ENCODE measurements at regions not wholly inside any gene's neighbourhood (a gene's known extent, or its start where the extent isn't known, plus 50 kb on each side); places are given as distances from the start of the nearest gene placed in this dataset.
"Not testable (repeated sequence)": the region's sequence is repeated elsewhere in the genome, so short reads cannot be mapped to it uniquely, and the experiment has no call there.

GRCh38 chr2:234406085-234406484, 90.8 kb downstream of the ARL4C start:
- no peak for DNase-seq (ENCODE audit: low read depth, low spot score)

- no peak for DNase-seq (ENCODE audit: low read depth, low spot score)
Observed at GRCh38 chr2:234405462-234405861, 91.4 kb downstream of the ARL4C start.

GRCh38 chr2:234404957-234405356, 91.9 kb downstream of the ARL4C start:
- no peak for DNase-seq (ENCODE audit: low read depth, low spot score)

GRCh38 chr2:234403751-234404150, 93.1 kb downstream of the ARL4C start:
- no peak for DNase-seq (ENCODE audit: low read depth, low spot score)

- no peak for DNase-seq (ENCODE audit: low read depth, low spot score)
Observed at GRCh38 chr2:234403074-234403473, 93.8 kb downstream of the ARL4C start.

GRCh38 chr2:234401426-234401825, 95.5 kb downstream of the ARL4C start:
- DNase-seq (ENCODE audit: low read depth, low spot score), result no peak

GRCh38 chr2:234399451-234400246, 97.2 kb downstream of the ARL4C start:
- no peak for DNase-seq (ENCODE audit: low read depth, low spot score)

- no peak for DNase-seq (ENCODE audit: low read depth, low spot score)
Observed at GRCh38 chr2:234398531-234398930, 98.3 kb downstream of the ARL4C start.

- no peak for DNase-seq (ENCODE audit: low read depth, low spot score)
Observed at GRCh38 chr2:234395891-234396420, 100.9 kb downstream of the ARL4C start.

GRCh38 chr2:234394450-234394849, 102.4 kb downstream of the ARL4C start:
- DNase-seq (ENCODE audit: low read depth, low spot score), result no peak

GRCh38 chr2:234393354-234393753, 103.5 kb downstream of the ARL4C start:
- no peak for DNase-seq (ENCODE audit: low read depth, low spot score)

- DNase-seq (ENCODE audit: low read depth, low spot score), result no peak
Observed at GRCh38 chr2:234392041-234392615, 104.8 kb downstream of the ARL4C start.

GRCh38 chr2:234391625-234392024, 105.3 kb downstream of the ARL4C start:
- no peak for DNase-seq (ENCODE audit: low read depth, low spot score)

- DNase-seq (ENCODE audit: low read depth, low spot score), result not testable (repeated sequence)
Observed at GRCh38 chr2:234389661-234390060, 107.2 kb downstream of the ARL4C start.

GRCh38 chr2:234388591-234388990, 108.3 kb downstream of the ARL4C start:
- no peak for DNase-seq (ENCODE audit: low read depth, low spot score)

GRCh38 chr2:234386971-234387370, 109.9 kb downstream of the ARL4C start:
- no peak for DNase-seq (ENCODE audit: low read depth, low spot score)

- DNase-seq (ENCODE audit: low read depth, low spot score), result no peak
Observed at GRCh38 chr2:234382131-234382530, 114.8 kb downstream of the ARL4C start.

- DNase-seq (ENCODE audit: low read depth, low spot score), result not testable (repeated sequence)
Observed at GRCh38 chr2:234378958-234379357, 117.9 kb downstream of the ARL4C start.

GRCh38 chr2:234378440-234378839, 118.4 kb downstream of the ARL4C start:
- DNase-seq (ENCODE audit: low read depth, low spot score), result no peak

- DNase-seq (ENCODE audit: low read depth, low spot score), result no peak
Observed at GRCh38 chr2:234377761-234378391, 119.0 kb downstream of the ARL4C start.

GRCh38 chr2:234376229-234376628, 120.7 kb downstream of the ARL4C start:
- no peak for DNase-seq (ENCODE audit: low read depth, low spot score)

GRCh38 chr2:234375176-234375880, 121.6 kb downstream of the ARL4C start:
- DNase-seq (ENCODE audit: low read depth, low spot score), result no peak
